Peyer's patch (tissue), 4 donors: ENCODE measurements at regions not wholly inside any gene's neighbourhood (a gene's known extent, or its start where the extent isn't known, plus 50 kb on each side); places are given as distances from the start of the nearest gene placed in this dataset.

Experiments used
- CTCF ChIP-seq, 6 experiments: fragments of 450-650 bp in 4 of 6; fragments of 200-600 bp in 2 of 6; sonication (generic) in 1 of 6; IDR thresholded peaks; one replicate each; pipeline ENCODE4 v1.5.1; 2017 to 2019; ENCODE audit warnings: antibody characterized with exemption in 6 of 6, mild to moderate bottlenecking in 3 of 6, moderate library complexity in 1 of 6
- POLR2A ChIP-seq, 2 donors: fragments of 450-650 bp; IDR thresholded peaks; one replicate each; pipeline ENCODE4 v1.5.1; 2017; ENCODE audit warnings: antibody characterized with exemption in 2 of 2, mild to moderate bottlenecking in 2 of 2, moderate library complexity in 2 of 2

- no peak for TF ChIP-seq CTCF (IDR thresholded peaks at IDR 0.05)
- no peak for TF ChIP-seq POLR2A (IDR thresholded peaks at IDR 0.05)
Measured at GRCh38 chr1:29958271-29958670, 721.9 kb downstream of the PTPRU start.
